ENCODE measurements at regions not wholly inside any gene's neighbourhood (a gene's known extent, or its start where the extent isn't known, plus 50 kb on each side); places are given as distances from the start of the nearest gene placed in this dataset.

- TF ChIP-seq CTCF (IDR thresholded peaks at IDR 0.05; ENCODE audit: low read length, missing control alignments), result no peak
- DNase-seq (ENCODE audit: low read depth), result no peak
- no peak overlapping the region for H3K4me3 ChIP-seq (replicated peaks; ENCODE audit: low read depth, low read length)
Observed at GRCh38 chr14:82621881-82622450, 1088.3 kb upstream of the SEL1L start.

- no peak overlapping the region for H3K4me3 ChIP-seq (replicated peaks; ENCODE audit: low read depth, low read length)
- TF ChIP-seq CTCF (IDR thresholded peaks at IDR 0.05; ENCODE audit: low read length, missing control alignments), result no peak
- DNase-seq (ENCODE audit: low read depth), result no peak
Observed at GRCh38 chr14:82626156-82627066, 1092.8 kb upstream of the SEL1L start.

DNA sequence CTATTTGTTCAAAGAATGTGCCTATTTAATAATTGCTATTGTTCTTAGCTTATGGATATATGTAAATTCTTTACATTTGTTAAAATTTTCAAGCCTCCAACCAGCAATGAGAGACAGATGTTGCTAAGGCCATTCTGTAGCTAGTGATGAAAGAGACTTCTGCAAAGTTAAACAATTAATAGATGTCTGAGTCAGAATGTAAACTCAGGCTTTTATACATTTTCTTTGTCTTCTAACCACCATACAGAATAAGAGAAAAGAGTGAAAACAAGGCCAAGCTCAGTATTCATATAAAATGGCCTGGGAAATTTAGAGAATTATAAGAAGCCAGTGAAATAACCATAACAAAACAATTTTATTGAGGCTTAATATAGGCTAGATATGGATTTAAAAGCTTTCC is 1102.3 kb upstream of the SEL1L start:
- no peak for TF ChIP-seq CTCF (IDR thresholded peaks at IDR 0.05; ENCODE audit: low read length, missing control alignments)
- DNase-seq (ENCODE audit: low read depth), result no peak
- no peak overlapping the region for H3K4me3 ChIP-seq (replicated peaks; ENCODE audit: low read depth, low read length)

DNA sequence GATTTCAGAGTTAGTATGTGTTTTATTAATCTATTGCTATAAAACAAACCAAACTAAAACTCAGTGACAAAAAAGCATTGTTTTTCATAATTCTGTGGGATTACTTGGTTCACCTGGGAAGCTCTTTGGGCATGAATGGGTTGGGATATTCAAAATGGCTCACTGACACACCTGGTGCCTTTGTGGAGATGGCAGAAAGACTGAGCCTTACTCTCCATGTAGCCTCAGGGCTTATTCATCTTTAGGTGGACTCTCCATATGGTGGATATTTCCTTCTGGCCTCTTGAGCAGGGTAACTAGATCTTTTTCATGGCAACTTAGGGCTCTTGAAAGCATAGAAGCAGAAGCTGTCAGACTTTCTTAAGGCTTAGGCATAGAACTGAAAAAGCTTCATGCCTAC is 1102.8 kb upstream of the SEL1L start:
- H3K4me3 ChIP-seq (replicated peaks; ENCODE audit: low read depth, low read length), result no peak overlapping the region
- TF ChIP-seq CTCF (IDR thresholded peaks at IDR 0.05; ENCODE audit: low read length, missing control alignments), result no peak
- no peak for DNase-seq (ENCODE audit: low read depth)

DNA sequence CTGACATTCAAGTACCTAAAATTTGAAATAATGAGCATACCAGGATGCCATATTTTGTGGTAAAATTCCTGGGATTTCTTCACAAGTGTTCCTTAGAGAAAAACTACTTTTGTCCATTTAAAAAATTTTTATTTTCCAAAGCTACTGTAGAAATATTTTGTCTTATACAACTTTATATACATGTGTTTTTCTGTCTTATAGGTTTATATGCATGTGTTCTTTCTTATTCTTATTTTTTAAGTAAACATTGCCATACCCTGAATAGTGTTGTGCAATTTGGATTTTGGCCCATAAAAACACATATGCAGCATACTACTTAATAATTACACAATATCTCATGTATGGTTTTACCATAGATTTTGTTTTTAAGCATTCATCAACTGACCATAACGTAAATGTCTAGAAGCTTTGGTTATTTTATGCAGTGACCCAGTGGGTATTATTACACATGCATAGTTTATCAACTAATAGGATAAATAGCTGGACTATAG is 1107.4 kb upstream of the SEL1L start:
- DNase-seq (ENCODE audit: low read depth), result no peak
- no peak for TF ChIP-seq CTCF (IDR thresholded peaks at IDR 0.05; ENCODE audit: low read length, missing control alignments)
- no peak overlapping the region for H3K4me3 ChIP-seq (replicated peaks; ENCODE audit: low read depth, low read length)

DNA sequence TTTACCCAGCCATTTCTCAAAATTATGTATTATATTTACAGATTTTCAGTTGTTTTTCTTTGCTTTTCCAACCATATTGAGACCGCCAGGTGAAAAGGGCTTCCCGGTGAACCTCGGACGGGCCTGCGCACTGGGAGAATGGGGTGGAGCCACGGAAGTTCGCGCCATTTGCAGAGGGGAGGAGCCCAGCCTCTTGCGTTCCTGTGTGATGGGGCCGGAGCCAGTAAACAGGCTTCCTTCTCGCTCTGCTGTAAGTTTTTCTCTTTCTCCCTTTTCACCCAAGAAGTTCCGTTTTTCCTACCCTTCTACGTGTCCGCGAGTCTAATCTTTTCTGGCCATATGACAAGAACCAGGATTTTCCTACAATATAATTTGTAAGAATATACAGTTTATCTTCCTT is 1108.8 kb upstream of the SEL1L start:
- DNase-seq (ENCODE audit: low read depth), result no peak
- TF ChIP-seq CTCF (IDR thresholded peaks at IDR 0.05; ENCODE audit: low read length, missing control alignments), result no peak

More for the DNA sequence above, 1108.8 kb upstream of the SEL1L start:
- no peak overlapping the region for H3K4me3 ChIP-seq (replicated peaks; ENCODE audit: low read depth, low read length)

Data from fibroblast of pulmonary artery (primary cell).